K562 (cell line): ENCODE measurements at regions not wholly inside any gene's neighbourhood (a gene's known extent, or its start where the extent isn't known, plus 50 kb on each side); places are given as distances from the start of the nearest gene placed in this dataset.

Source experiments
- ATAC-seq: fragments of 200-7000 bp; cut with Tn5 transposase; 3 replicates; pipeline ENCODE4 v1.9.1; 2020; ENCODE audit warnings: moderate library complexity
- BruUV-seq: library from RNA; stranded (reverse); fragments of 400-500 nt; replicated peaks from 2 replicates; lab custom pipeline; 2021; lab: Mats Ljungman, UMichigan
- CTCF ChIA-PET: fragments of 300-600 bp; formaldehyde crosslinking; extraction: SDS; loops from one replicate; lab custom pipeline; 2021; ENCODE audit warnings: low intra/inter-chr PET ratio; lab: Yijun Ruan, JAX
- POLR2A ChIA-PET: fragments of 300-600, 350-650 bp; sonication (Branson Sonifier 250); formaldehyde crosslinking; extraction: SDS; loops from one replicate; lab custom pipeline; 2021; ENCODE audit warnings: antibody characterized with exemption, inconsistent platforms; lab: Yijun Ruan, JAX
- DNase-seq, 4 experiments: peaks; one replicate each; pipeline versions ENCODE4 v3.0.0 to v3.0.0-alpha.2; 2011 to 2018; ENCODE audit warnings: low spot score in 3 of 4, mixed read lengths in 3 of 4; ENCODE audit errors: extremely low read depth in 1 of 4
- FAIRE-seq: peaks from 2 replicates; lab custom pipeline; 2011; peaks lifted over from hg19 to GRCh38; lab: Jason Lieb, UNC
- H2AFZ ChIP-seq: 2 replicates; pipeline ENCODE4 v1.6.0; 2011; ENCODE audit warnings: low read depth, low read length, control low read depth, inconsistent platforms
- H3K27ac ChIP-seq: fragments of 200-600 bp; 3 replicates; pipeline ENCODE4 v1.8.0; 2011; ENCODE audit warnings: low read depth, mild to moderate bottlenecking, control low read depth, inconsistent platforms, low read length, moderate library complexity, mixed read lengths; ENCODE audit errors: extremely low read depth
- H3K27me3 ChIP-seq, 2 experiments: fragments of 300-600 bp in 1 of 2; 2 replicates in 1 of 2; 3 replicates in 1 of 2; pipeline versions ENCODE4 v1.6.0 to v1.8.0; 2011; ENCODE audit warnings: inconsistent platforms in 2 of 2, low read length in 2 of 2, mild to moderate bottlenecking in 1 of 2, mixed read lengths in 1 of 2, moderate library complexity in 1 of 2; ENCODE audit not compliant: control insufficient read depth in 2 of 2, insufficient read depth in 2 of 2
- H3K36me3 ChIP-seq: fragments of 300-600 bp; 3 replicates; pipeline ENCODE4 v1.8.0; 2011; ENCODE audit warnings: mild to moderate bottlenecking, low read length, inconsistent platforms; ENCODE audit not compliant: control insufficient read depth, insufficient read depth
- H3K4me1 ChIP-seq, 2 experiments: fragments of 200-600 bp in 1 of 2; replicated peaks in 1 of 2; 2 replicates in 1 of 2; 3 replicates in 1 of 2; pipeline versions ENCODE4 v1.5.1 to v1.8.0; 2011; ENCODE audit warnings: inconsistent platforms in 2 of 2, low read length in 2 of 2, mild to moderate bottlenecking in 1 of 2, mixed read lengths in 1 of 2, moderate library complexity in 1 of 2; ENCODE audit not compliant: control insufficient read depth in 2 of 2, insufficient read depth in 2 of 2
- H3K4me2 ChIP-seq: 2 replicates; pipeline ENCODE4 v1.6.1; 2011; ENCODE audit warnings: low read length, control low read depth, inconsistent platforms, mixed read lengths; ENCODE audit not compliant: insufficient read depth
- H3K4me3 ChIP-seq: fragments of 200-600 bp; sonication (generic), shearing (Covaris generic); 2 replicates; pipeline ENCODE4 v1.5.1; 2016; ENCODE audit warnings: control low read depth, inconsistent platforms
- H3K79me2 ChIP-seq: fragments of 200-600 bp; 3 replicates; pipeline ENCODE4 v1.8.0; 2011; ENCODE audit warnings: low read length, inconsistent platforms; ENCODE audit not compliant: control insufficient read depth, insufficient read depth
- H3K9ac ChIP-seq, 2 experiments: 2 replicates each; pipeline versions ENCODE4 v1.6.0 to v1.6.1; 2011; ENCODE audit warnings: low read depth in 2 of 2, low read length in 2 of 2, control low read depth in 1 of 2, inconsistent platforms in 1 of 2, mild to moderate bottlenecking in 1 of 2, mixed read lengths in 1 of 2; ENCODE audit not compliant: insufficient read depth in 1 of 2
- H3K9me1 ChIP-seq: one replicate; pipeline ENCODE4 v1.6.0; 2011; ENCODE audit warnings: inconsistent platforms, mild to moderate bottlenecking, low read length, moderate library complexity; ENCODE audit not compliant: control insufficient read depth, insufficient read depth
- H3K9me3 ChIP-seq: replicated peaks from 2 replicates; pipeline ENCODE4 v1.5.1; 2011; ENCODE audit warnings: low read depth, low read length, inconsistent platforms; ENCODE audit not compliant: control insufficient read depth, insufficient read depth
- H4K20me1 ChIP-seq: replicated peaks from 2 replicates; pipeline ENCODE4 v1.6.1; 2011; ENCODE audit warnings: low read length, inconsistent platforms, mixed read lengths; ENCODE audit not compliant: control insufficient read depth, insufficient read depth
- ATF1 ChIP-seq, 2 experiments: fragments of 450-650 bp in 1 of 2; IDR thresholded peaks; 2 replicates each; pipeline ENCODE4 v1.6.1; 2016; ENCODE audit warnings: missing compliant biosample characterization in 1 of 2, missing genetic modification characterization in 1 of 2
- CAMTA2 ChIP-seq: fragments of 250-450 bp; sonication (Bioruptor Pico); conservative IDR thresholded peaks from 2 replicates; pipeline ENCODE4 v1.5.1; 2022
- CBX1 ChIP-seq: sonication (generic); IDR thresholded peaks from 2 replicates; pipeline ENCODE4 v1.6.1; 2016; ENCODE audit warnings: antibody characterized with exemption, low read depth, mild to moderate bottlenecking
- ELF2 ChIP-seq: fragments of 250-450 bp; sonication (Bioruptor Pico); IDR thresholded peaks from 2 replicates; pipeline ENCODE4 v1.5.0; 2021; ENCODE audit warnings: mild to moderate bottlenecking
- GABPA ChIP-seq: fragments of 200-800 bp; sonication (Bioruptor generic); conservative IDR thresholded peaks from 2 replicates; pipeline ENCODE4 v1.6.1; 2016; ENCODE audit warnings: low read depth, missing genetic modification characterization, missing compliant biosample characterization
- NCOA4 ChIP-seq: fragments of 450-650 bp; IDR thresholded peaks from 2 replicates; pipeline ENCODE4 v1.6.1; 2018; ENCODE audit warnings: mild to moderate bottlenecking; ENCODE audit not compliant: partially characterized antibody
- NFXL1 ChIP-seq: fragments of 450-650 bp; formaldehyde crosslinking; IDR thresholded peaks from 2 replicates; pipeline ENCODE4 v1.4.0; 2021; ENCODE audit warnings: mild to moderate bottlenecking
- OTX1 ChIP-seq: fragments of 450-650 bp; formaldehyde crosslinking; IDR thresholded peaks from 2 replicates; pipeline ENCODE4 v1.4.0; 2022; ENCODE audit warnings: mild to moderate bottlenecking
- POLR2A ChIP-seq: fragments of 450-650 bp; conservative IDR thresholded peaks from 2 replicates; pipeline ENCODE4 v1.6.1; 2016
- RFX7 ChIP-seq: fragments of 250-450 bp; sonication (Bioruptor Pico); IDR thresholded peaks from 2 replicates; pipeline ENCODE4 v1.5.1; 2021; ENCODE audit warnings: mild to moderate bottlenecking
- TEAD1 ChIP-seq, 2 experiments: fragments of 450-650 bp in 1 of 2; sonication (generic) in 1 of 2; formaldehyde crosslinking; IDR thresholded peaks; 2 replicates each; pipeline versions ENCODE4 v1.4.0 to v1.8.0; 2020 to 2022; ENCODE audit warnings: mild to moderate bottlenecking in 2 of 2, missing genetic modification reagents in 1 of 2
- ZNF551 ChIP-seq: fragments of 250-450 bp; sonication (Bioruptor Pico); IDR thresholded peaks from 2 replicates; pipeline ENCODE4 v1.5.0; 2021; ENCODE audit warnings: mild to moderate bottlenecking, moderate library complexity
- ZNF644 ChIP-seq: fragments of 200-800 bp; sonication (Bioruptor generic); IDR thresholded peaks from 2 replicates; pipeline ENCODE4 v1.6.1; 2016; ENCODE audit warnings: low read depth, missing genetic modification characterization, missing compliant biosample characterization
- WGBS: fragments of 100-300 bp; shearing (Covaris generic); methylation state at CpG from one replicate; pipeline ENCODE4 v1.1.6; 2016; ENCODE audit warnings: low coverage, mixed read lengths; ENCODE audit not compliant: insufficient coverage; ENCODE audit errors: missing lambda C conversion rate; 5-methylcytosine and 5-hydroxymethylcytosine counted together
- in situ Hi-C: fragments of 300-500 bp; cut with MboI; formaldehyde crosslinking; loops from 4 replicates; pipeline ENCODE4 v1.15.0; 2018; ENCODE audit warnings: inconsistent platforms, mixed read lengths
- intact Hi-C: fragments of 100-400 bp; cut with micrococcal nuclease; formaldehyde crosslinking; loops from 2 replicates; pipeline ENCODE4 v1.14.2; 2022

DNA sequence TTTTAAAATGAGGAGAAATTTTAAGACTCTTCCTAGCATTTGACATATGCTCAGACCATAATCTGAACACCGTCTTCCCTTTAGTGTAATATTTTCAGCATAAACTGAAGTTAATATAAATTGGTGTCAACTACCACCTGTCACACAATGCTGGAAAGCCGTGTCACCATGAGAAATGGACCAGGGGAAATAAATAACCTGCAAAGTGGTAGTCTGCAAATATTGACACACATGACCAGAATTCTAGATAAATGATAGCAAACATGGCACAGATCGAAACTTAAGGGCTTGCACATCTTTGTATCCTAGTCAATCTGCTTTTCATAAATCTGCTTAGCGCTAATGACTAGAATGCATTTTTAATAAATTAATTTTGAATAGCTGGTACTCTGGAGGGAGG, 191.9 kb downstream of the CD83 start:
- Histone ChIP-seq H3K79me2 (no peaks in the 10 kb centered on the region), H3K36me3 (no peaks in the 10 kb centered on the region)
- no peak for TF ChIP-seq ELF2
- TF ChIP-seq NCOA4: no peak
- TF ChIP-seq POLR2A: no peak
- no peak for TF ChIP-seq RFX7 (CRISPR knock-in tag)
- TF ChIP-seq TEAD1 (CRISPR knock-in tag; IDR thresholded peaks at IDR 0.05): no peak
- TF ChIP-seq NFXL1 (CRISPR knock-in tag): no peak
- no peak for TF ChIP-seq ZNF644
- TF ChIP-seq ATF1 (CRISPR knock-in tag; IDR thresholded peaks at IDR 0.05): no peak
- no peak for TF ChIP-seq ATF1 (tag; IDR thresholded peaks at IDR 0.05)
- TF ChIP-seq OTX1 (CRISPR knock-in tag): no peak
- TF ChIP-seq CBX1: no peak
- no peak for TF ChIP-seq ZNF551 (CRISPR knock-in tag)
- no peak for TF ChIP-seq GABPA (tag)
- TF ChIP-seq CAMTA2 (CRISPR knock-in tag): no peak
- TF ChIP-seq, all 486 proteins: peak for 0
- Histone ChIP-seq H3K4me2 (no peak overlapping the region), H4K20me1 (no peaks in the 10 kb centered on the region), H3K9me3 (no peaks in the 10 kb centered on the region), H3K4me3 (no peak overlapping the region), H3K27me3 (peaks cover 16 to 27% of the 10 kb centered on the region in 2 experiments; a peak in 3 of 5 replicates), H2AFZ (no peak overlapping the region), H3K9me1 (no peaks in the 10 kb centered on the region), H3K4me1 (no peaks in the 10 kb centered on the region), H3K27ac (no peak overlapping the region), H3K9ac (no peak overlapping the region)
- WGBS: 3% methylated on average over 4 of the region's 4 CpGs
- CTCF ChIA-PET: no interaction called here
- DNase-seq (no peak), FAIRE-seq (no peak), ATAC-seq (no peak)
- intact Hi-C loops: no loop called here
- in situ Hi-C loops: no loop called here
- POLR2A ChIA-PET: interaction anchor here (0.8 to 1.3 kb wide), 2 partner anchors 11 to 54 kb away, joined by 3 to 7 read pairs; no protein-coding TSS in a partner anchor
- no TSS peak for BruUV-seq
